GM12878 (cell line): ENCODE measurements at regions not wholly inside any gene's neighbourhood (a gene's known extent, or its start where the extent isn't known, plus 50 kb on each side); places are given as distances from the start of the nearest gene placed in this dataset.

Experiments
- ATAC-seq: fragments of 200-7000 bp; cut with Tn5 transposase; 3 replicates; pipeline ENCODE4 v1.9.1; 2020; ENCODE audit warnings: mild to moderate bottlenecking, moderate library complexity
- BruUV-seq: library from RNA; stranded (reverse); fragments of 400-500 nt; replicated peaks from 2 replicates; lab custom pipeline; 2021; lab: Mats Ljungman, UMichigan
- CTCF ChIA-PET: fragments of 300-600 bp; sonication (Branson Sonifier 250); formaldehyde crosslinking; extraction: SDS; loops from one replicate; lab custom pipeline; 2021; ENCODE audit warnings: inconsistent platforms; lab: Yijun Ruan, JAX
- POLR2A ChIA-PET: fragments of 350-600 bp; formaldehyde crosslinking; extraction: SDS; loops from one replicate; lab custom pipeline; 2021; ENCODE audit warnings: inconsistent platforms; lab: Charles Lee
- RAD21 ChIA-PET: fragments of 300-600 bp; sonication (Branson Sonifier 250); formaldehyde crosslinking; loops from one replicate; lab custom pipeline; 2023; ENCODE audit warnings: antibody characterized with exemption; ENCODE audit not compliant: unreplicated experiment; lab: Charles Lee
- SMC1A ChIA-PET: fragments of 300-600 bp; sonication (Branson Sonifier 250); formaldehyde crosslinking; loops from one replicate; lab custom pipeline; 2023; ENCODE audit not compliant: unreplicated experiment, uncharacterized antibody; lab: Charles Lee
- DNase-seq: peaks from one replicate; pipeline ENCODE4 v3.0.0-alpha.2; 2011; ENCODE audit warnings: low read depth, low spot score
- FAIRE-seq: peaks from 3 replicates; lab custom pipeline; 2011; peaks lifted over from hg19 to GRCh38; lab: Jason Lieb, UNC
- H2AFZ ChIP-seq: 2 replicates; pipeline ENCODE4 v1.6.0; 2011; ENCODE audit warnings: low read depth, low read length, control low read depth; ENCODE audit not compliant: control insufficient read depth
- H3K27ac ChIP-seq: 2 replicates; pipeline ENCODE4 v1.5.1; 2011; ENCODE audit warnings: control low read depth; ENCODE audit not compliant: control insufficient read depth, insufficient read depth
- H3K27me3 ChIP-seq, 2 experiments: replicated peaks in 1 of 2; 2 replicates each; pipeline versions ENCODE4 v1.6.0 to v1.6.1; 2011; ENCODE audit warnings: low read length in 1 of 2; ENCODE audit not compliant: control insufficient read depth in 2 of 2, insufficient read depth in 2 of 2
- H3K36me3 ChIP-seq, 2 experiments: 2 replicates each; pipeline ENCODE4 v1.5.1; 2011; ENCODE audit warnings: low read length in 1 of 2; ENCODE audit not compliant: control insufficient read depth in 2 of 2, insufficient read depth in 2 of 2
- H3K4me1 ChIP-seq: 2 replicates; pipeline ENCODE4 v1.6.1; 2011; ENCODE audit warnings: mild to moderate bottlenecking, low read length, moderate library complexity, mixed read lengths; ENCODE audit not compliant: control insufficient read depth, insufficient read depth
- H3K4me2 ChIP-seq: 2 replicates; pipeline ENCODE4 v1.6.0; 2011; ENCODE audit warnings: control low read depth; ENCODE audit not compliant: control insufficient read depth, insufficient read depth
- H3K4me3 ChIP-seq: fragments of 200-600 bp; sonication (generic); 2 replicates; pipeline ENCODE4 v1.5.1; 2016
- H3K79me2 ChIP-seq: 2 replicates; pipeline ENCODE4 v1.6.0; 2011; ENCODE audit warnings: low read length; ENCODE audit not compliant: control insufficient read depth, insufficient read depth
- H3K9ac ChIP-seq: 2 replicates; pipeline ENCODE4 v1.8.0; 2011; ENCODE audit warnings: low read length, control low read depth, mixed read lengths; ENCODE audit not compliant: control insufficient read depth, insufficient read depth
- H3K9me3 ChIP-seq: replicated peaks from 3 replicates; pipeline ENCODE4 v1.5.1; 2011; ENCODE audit warnings: mild to moderate bottlenecking, low read length; ENCODE audit not compliant: control insufficient read depth, insufficient read depth
- H4K20me1 ChIP-seq: 2 replicates; pipeline ENCODE4 v1.6.0; 2011; ENCODE audit not compliant: control insufficient read depth, insufficient read depth
- BHLHE40 ChIP-seq, 2 experiments: fragments of 450-650 bp in 1 of 2; IDR thresholded peaks; 2 replicates each; pipeline ENCODE4 v1.6.1; 2011 to 2017; ENCODE audit warnings: low read depth in 2 of 2, borderline replicate concordance in 1 of 2, improper control_type of control experiment in 1 of 2, low read length in 1 of 2, mild to moderate bottlenecking in 1 of 2
- HCFC1 ChIP-seq: fragments of 150-350 bp; IDR thresholded peaks from 2 replicates; pipeline ENCODE4 v1.6.1; 2014; ENCODE audit warnings: low read length
- MYB ChIP-seq: fragments of 150-350 bp; IDR thresholded peaks from 2 replicates; pipeline ENCODE4 v1.6.1; 2014; ENCODE audit warnings: mild to moderate bottlenecking, low read depth, low read length, borderline replicate concordance
- NR2C2 ChIP-seq: IDR thresholded peaks from 2 replicates; pipeline ENCODE4 v1.6.1; 2011; ENCODE audit warnings: borderline replicate concordance, low read depth; ENCODE audit not compliant: control insufficient read depth, insufficient read length
- RAD51 ChIP-seq: fragments of 450-650 bp; IDR thresholded peaks from 2 replicates; pipeline ENCODE4 v1.6.1; 2016; ENCODE audit warnings: moderate library complexity, mild to moderate bottlenecking, inconsistent platforms
- SMAD5 ChIP-seq: IDR thresholded peaks from 2 replicates; pipeline ENCODE4 v1.6.1; 2016; ENCODE audit warnings: antibody characterized with exemption, low read depth
- SMC3 ChIP-seq: IDR thresholded peaks from 2 replicates; pipeline ENCODE4 v1.6.1; 2011; ENCODE audit warnings: low read length, improper control_type of control experiment, borderline replicate concordance
- ZNF217 ChIP-seq: fragments of 450-650 bp; IDR thresholded peaks from 2 replicates; pipeline ENCODE4 v1.6.1; 2017; ENCODE audit warnings: antibody characterized with exemption, mild to moderate bottlenecking
- WGBS: methylation state at CpG from one replicate; pipeline ENCODE4 v1.1.6; 2016; ENCODE audit warnings: low lambda C conversion rate; ENCODE audit not compliant: insufficient replicate concordance, insufficient coverage; ENCODE audit errors: missing lambda C conversion rate; 5-methylcytosine and 5-hydroxymethylcytosine counted together
- in situ Hi-C: fragments of 300-500 bp; cut with MboI; formaldehyde crosslinking; loops from 9 replicates; pipeline ENCODE4 v1.14.3; 2018; ENCODE audit warnings: mixed read lengths
- intact Hi-C: fragments of 100-400 bp; cut with micrococcal nuclease; formaldehyde crosslinking; loops from one replicate; pipeline ENCODE4 v1.14.2; 2022; ENCODE audit not compliant: unreplicated experiment
- TF ChIP-seq, protein P1 (sequence below): fragments of 450-650 bp; IDR thresholded peaks from 2 replicates; pipeline ENCODE4 v1.6.1; 2016; ENCODE audit warnings: mild to moderate bottlenecking
- TF ChIP-seq, protein P2 (sequence below): fragments of 450-650 bp; formaldehyde crosslinking; IDR thresholded peaks from 2 replicates; pipeline ENCODE4 v1.4.0; 2022; ENCODE audit warnings: mild to moderate bottlenecking, moderate library complexity
- TF ChIP-seq, protein P3 (sequence below): fragments of 450-650 bp; IDR thresholded peaks from 2 replicates; pipeline ENCODE4 v1.6.1; 2017; ENCODE audit warnings: low read depth, mild to moderate bottlenecking, moderate library complexity
- TF ChIP-seq, protein P4 (sequence below): IDR thresholded peaks from 2 replicates; pipeline ENCODE4 v1.6.1; 2012; ENCODE audit warnings: low read depth, low read length, improper control_type of control experiment

DNA sequence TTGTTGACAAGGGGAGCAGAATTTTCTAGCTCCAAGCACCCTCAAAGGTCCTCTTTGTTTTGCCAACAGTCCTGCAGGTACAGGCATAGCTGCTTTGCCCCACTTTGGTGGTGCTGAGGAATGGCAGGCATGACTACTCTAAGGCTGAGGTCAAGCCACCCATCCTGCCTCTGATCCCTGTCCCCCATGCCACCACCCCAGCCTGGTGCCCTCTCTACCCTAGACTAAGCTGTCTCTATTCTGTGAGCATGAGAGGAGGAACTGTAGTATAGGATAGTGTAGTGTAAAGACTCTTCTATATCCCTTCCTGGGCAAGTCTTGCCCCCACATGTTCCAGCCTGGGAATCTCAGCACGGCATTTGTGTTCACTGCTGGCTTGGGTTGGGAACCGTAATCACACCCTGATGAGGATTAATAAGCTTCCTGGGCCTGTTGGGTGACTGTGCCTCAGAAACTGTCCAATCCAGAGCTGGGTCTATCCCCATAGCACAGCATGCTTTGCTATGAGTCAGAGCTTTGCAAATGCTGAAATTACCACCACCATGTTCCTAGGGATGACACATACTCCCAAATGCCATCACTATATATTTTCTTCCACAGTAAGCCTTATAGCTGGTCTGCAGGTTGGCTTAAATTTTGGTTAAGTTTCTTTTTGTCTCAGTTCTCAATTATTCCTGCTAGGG, 105.7 kb upstream of the PPP2R5A start:
- SMC1A ChIA-PET, result interaction anchor here (0.7 to 0.8 kb wide), 2 partner anchors 13 to 19 kb away, joined by 3 to 4 read pairs; no protein-coding TSS in a partner anchor
- no peaks in the 10 kb centered on the region for H3K36me3 ChIP-seq
- ATAC-seq, result no peak
- H3K9me3 ChIP-seq, result no peaks in the 10 kb centered on the region
- in situ Hi-C loops (no loop called here), intact Hi-C loops (no loop called here)
- 92% methylated on average over 2 of the region's 2 CpGs for whole genome bisulfite sequencing
- BruUV-seq, result no TSS peak
- RAD21 ChIA-PET, result no interaction called here
- H3K27ac ChIP-seq, result no peak overlapping the region
- H3K79me2 ChIP-seq, result no peaks in the 10 kb centered on the region
- no peaks in the 10 kb centered on the region for H4K20me1 ChIP-seq
- H3K9ac ChIP-seq, result no peak overlapping the region
- no peaks in the 10 kb centered on the region for H3K27me3 ChIP-seq
- H3K4me1 ChIP-seq, result no peaks in the 10 kb centered on the region
- POLR2A ChIA-PET, result interaction anchor here (0.7 kb wide), 1 partner anchor 30 kb away, joined by 3 read pairs; no protein-coding TSS in a partner anchor
- H3K4me2 ChIP-seq, result no peak overlapping the region
- no peak for FAIRE-seq
- H3K4me3 ChIP-seq, result no peak overlapping the region
- DNase-seq, result no peak
- no peak overlapping the region for H2AFZ ChIP-seq
- CTCF ChIA-PET, result no interaction called here
- TF ChIP-seq SMC3, result no peak
- TF ChIP-seq SMAD5, result no peak
- TF ChIP-seq, protein P1, sequence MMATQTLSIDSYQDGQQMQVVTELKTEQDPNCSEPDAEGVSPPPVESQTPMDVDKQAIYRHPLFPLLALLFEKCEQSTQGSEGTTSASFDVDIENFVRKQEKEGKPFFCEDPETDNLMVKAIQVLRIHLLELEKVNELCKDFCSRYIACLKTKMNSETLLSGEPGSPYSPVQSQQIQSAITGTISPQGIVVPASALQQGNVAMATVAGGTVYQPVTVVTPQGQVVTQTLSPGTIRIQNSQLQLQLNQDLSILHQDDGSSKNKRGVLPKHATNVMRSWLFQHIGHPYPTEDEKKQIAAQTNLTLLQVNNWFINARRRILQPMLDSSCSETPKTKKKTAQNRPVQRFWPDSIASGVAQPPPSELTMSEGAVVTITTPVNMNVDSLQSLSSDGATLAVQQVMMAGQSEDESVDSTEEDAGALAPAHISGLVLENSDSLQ, result no peak
- no peak for TF ChIP-seq HCFC1
- no peak for TF ChIP-seq RAD51
- TF ChIP-seq BHLHE40 (IDR thresholded peaks at IDR 0.05; ENCODE audit: borderline replicate concordance in 1 of 2, low read depth in 2 of 2, low read length in 1 of 2), result no peak
- TF ChIP-seq NR2C2, result no peak
- no peak for TF ChIP-seq MYB
- TF ChIP-seq, protein P2, sequence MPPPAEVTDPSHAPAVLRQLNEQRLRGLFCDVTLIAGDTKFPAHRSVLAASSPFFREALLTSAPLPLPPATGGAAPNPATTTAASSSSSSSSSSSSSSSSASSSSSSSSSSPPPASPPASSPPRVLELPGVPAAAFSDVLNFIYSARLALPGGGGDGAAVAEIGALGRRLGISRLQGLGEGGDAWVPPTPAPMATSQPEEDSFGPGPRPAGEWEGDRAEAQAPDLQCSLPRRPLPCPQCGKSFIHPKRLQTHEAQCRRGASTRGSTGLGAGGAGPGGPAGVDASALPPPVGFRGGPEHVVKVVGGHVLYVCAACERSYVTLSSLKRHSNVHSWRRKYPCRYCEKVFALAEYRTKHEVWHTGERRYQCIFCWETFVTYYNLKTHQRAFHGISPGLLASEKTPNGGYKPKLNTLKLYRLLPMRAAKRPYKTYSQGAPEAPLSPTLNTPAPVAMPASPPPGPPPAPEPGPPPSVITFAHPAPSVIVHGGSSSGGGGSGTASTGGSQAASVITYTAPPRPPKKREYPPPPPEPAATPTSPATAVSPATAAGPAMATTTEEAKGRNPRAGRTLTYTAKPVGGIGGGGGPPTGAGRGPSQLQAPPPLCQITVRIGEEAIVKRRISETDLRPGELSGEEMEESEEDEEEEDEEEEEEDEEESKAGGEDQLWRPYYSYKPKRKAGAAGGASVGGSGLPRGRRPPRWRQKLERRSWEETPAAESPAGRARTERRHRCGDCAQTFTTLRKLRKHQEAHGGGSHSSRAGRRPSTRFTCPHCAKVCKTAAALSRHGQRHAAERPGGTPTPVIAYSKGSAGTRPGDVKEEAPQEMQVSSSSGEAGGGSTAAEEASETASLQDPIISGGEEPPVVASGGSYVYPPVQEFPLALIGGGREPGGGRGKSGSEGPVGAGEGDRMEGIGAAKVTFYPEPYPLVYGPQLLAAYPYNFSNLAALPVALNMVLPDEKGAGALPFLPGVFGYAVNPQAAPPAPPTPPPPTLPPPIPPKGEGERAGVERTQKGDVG (CRISPR knock-in tag), result no peak
- TF ChIP-seq, protein P3, sequence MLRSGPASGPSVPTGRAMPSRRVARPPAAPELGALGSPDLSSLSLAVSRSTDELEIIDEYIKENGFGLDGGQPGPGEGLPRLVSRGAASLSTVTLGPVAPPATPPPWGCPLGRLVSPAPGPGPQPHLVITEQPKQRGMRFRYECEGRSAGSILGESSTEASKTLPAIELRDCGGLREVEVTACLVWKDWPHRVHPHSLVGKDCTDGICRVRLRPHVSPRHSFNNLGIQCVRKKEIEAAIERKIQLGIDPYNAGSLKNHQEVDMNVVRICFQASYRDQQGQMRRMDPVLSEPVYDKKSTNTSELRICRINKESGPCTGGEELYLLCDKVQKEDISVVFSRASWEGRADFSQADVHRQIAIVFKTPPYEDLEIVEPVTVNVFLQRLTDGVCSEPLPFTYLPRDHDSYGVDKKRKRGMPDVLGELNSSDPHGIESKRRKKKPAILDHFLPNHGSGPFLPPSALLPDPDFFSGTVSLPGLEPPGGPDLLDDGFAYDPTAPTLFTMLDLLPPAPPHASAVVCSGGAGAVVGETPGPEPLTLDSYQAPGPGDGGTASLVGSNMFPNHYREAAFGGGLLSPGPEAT, result no peak
- TF ChIP-seq, protein P4, sequence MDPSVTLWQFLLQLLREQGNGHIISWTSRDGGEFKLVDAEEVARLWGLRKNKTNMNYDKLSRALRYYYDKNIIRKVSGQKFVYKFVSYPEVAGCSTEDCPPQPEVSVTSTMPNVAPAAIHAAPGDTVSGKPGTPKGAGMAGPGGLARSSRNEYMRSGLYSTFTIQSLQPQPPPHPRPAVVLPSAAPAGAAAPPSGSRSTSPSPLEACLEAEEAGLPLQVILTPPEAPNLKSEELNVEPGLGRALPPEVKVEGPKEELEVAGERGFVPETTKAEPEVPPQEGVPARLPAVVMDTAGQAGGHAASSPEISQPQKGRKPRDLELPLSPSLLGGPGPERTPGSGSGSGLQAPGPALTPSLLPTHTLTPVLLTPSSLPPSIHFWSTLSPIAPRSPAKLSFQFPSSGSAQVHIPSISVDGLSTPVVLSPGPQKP, result no peak
- no peak for TF ChIP-seq ZNF217
